H9 (cell line): ENCODE measurements at regions not wholly inside any gene's neighbourhood (a gene's known extent, or its start where the extent isn't known, plus 50 kb on each side); places are given as distances from the start of the nearest gene placed in this dataset.

ENCODE experiments used
- DNase-seq: peaks from one replicate; pipeline ENCODE4 v3.0.0-alpha.2; 2017
- H2AFZ ChIP-seq: one replicate; pipeline ENCODE4 v1.6.1; 2013; ENCODE audit warnings: mild to moderate bottlenecking, low read length, control low read depth, moderate library complexity
- H2AK5ac ChIP-seq: 2 replicates; pipeline ENCODE4 v1.6.1; 2013; ENCODE audit warnings: low read length, control low read depth, mixed read lengths; ENCODE audit not compliant: insufficient read length
- H2BK120ac ChIP-seq: one replicate; pipeline ENCODE4 v1.6.1; 2013; ENCODE audit warnings: low read depth, mild to moderate bottlenecking, low read length, control low read depth, inconsistent platforms; ENCODE audit not compliant: poor library complexity, severe bottlenecking
- H2BK12ac ChIP-seq: 2 replicates; pipeline ENCODE4 v1.6.1; 2013; ENCODE audit warnings: low read length, control low read depth, mixed read lengths, low read depth; ENCODE audit not compliant: insufficient read length
- H2BK15ac ChIP-seq: 2 replicates; pipeline ENCODE4 v1.6.1; 2013; ENCODE audit warnings: low read depth, low read length, control low read depth
- H2BK20ac ChIP-seq: one replicate; pipeline ENCODE4 v1.6.1; 2013; ENCODE audit warnings: low read depth, mild to moderate bottlenecking, low read length, control low read depth, inconsistent platforms; ENCODE audit not compliant: poor library complexity, severe bottlenecking
- H2BK5ac ChIP-seq: 2 replicates; pipeline ENCODE4 v1.6.1; 2013; ENCODE audit warnings: low read length, control low read depth, mixed read lengths; ENCODE audit not compliant: insufficient read length
- H3K14ac ChIP-seq: 2 replicates; pipeline ENCODE4 v1.6.1; 2013; ENCODE audit warnings: low read length, control low read depth; ENCODE audit not compliant: insufficient read depth
- H3K18ac ChIP-seq: 2 replicates; pipeline ENCODE4 v1.6.1; 2013; ENCODE audit warnings: low read depth, mild to moderate bottlenecking, mixed read lengths, low read length, control low read depth; ENCODE audit not compliant: insufficient read length
- H3K23ac ChIP-seq: 2 replicates; pipeline ENCODE4 v1.6.1; 2013; ENCODE audit warnings: low read length, control low read depth, mixed read lengths, low read depth; ENCODE audit not compliant: insufficient read length
- H3K23me2 ChIP-seq: 2 replicates; pipeline ENCODE4 v1.6.1; 2013; ENCODE audit warnings: low read depth, mild to moderate bottlenecking, mixed read lengths, low read length, control low read depth; ENCODE audit not compliant: insufficient read length, poor library complexity, severe bottlenecking
- H3K27ac ChIP-seq: 2 replicates; pipeline ENCODE4 v1.5.1; 2013; ENCODE audit warnings: low read length, control low read depth, mixed read lengths, low read depth; ENCODE audit not compliant: insufficient read length
- H3K27me3 ChIP-seq: 2 replicates; pipeline ENCODE4 v1.6.1; 2013; ENCODE audit warnings: low read length, control low read depth, inconsistent platforms; ENCODE audit not compliant: insufficient read depth
- H3K4ac ChIP-seq: 2 replicates; pipeline ENCODE4 v1.6.1; 2013; ENCODE audit warnings: low read depth, mild to moderate bottlenecking, control low read depth, inconsistent platforms, low read length, moderate library complexity
- H3K4me1 ChIP-seq: 2 replicates; pipeline ENCODE4 v1.6.1; 2013; ENCODE audit warnings: low read length, control low read depth, inconsistent platforms; ENCODE audit not compliant: insufficient read depth
- H3K4me2 ChIP-seq: 2 replicates; pipeline ENCODE4 v1.6.1; 2013; ENCODE audit warnings: low read length, control low read depth, mixed read lengths; ENCODE audit not compliant: insufficient read length, insufficient read depth
- H3K56ac ChIP-seq: 2 replicates; pipeline ENCODE4 v1.6.1; 2013; ENCODE audit warnings: low read depth, mild to moderate bottlenecking, mixed read lengths, low read length, control low read depth; ENCODE audit not compliant: insufficient read length
- H3K79me1 ChIP-seq: 2 replicates; pipeline ENCODE4 v1.6.1; 2013; ENCODE audit warnings: low read depth, mild to moderate bottlenecking, moderate library complexity, low read length, control low read depth, inconsistent platforms; ENCODE audit not compliant: insufficient read depth, poor library complexity, severe bottlenecking
- H3K79me2 ChIP-seq: 2 replicates; pipeline ENCODE4 v1.6.1; 2013; ENCODE audit warnings: low read length, control low read depth, inconsistent platforms; ENCODE audit not compliant: insufficient read depth
- H3K9ac ChIP-seq: 2 replicates; pipeline ENCODE4 v1.6.1; 2013; ENCODE audit warnings: low read length, control low read depth, mixed read lengths; ENCODE audit not compliant: insufficient read length; ENCODE audit errors: extremely low read depth
- H3K9me3 ChIP-seq: one replicate; pipeline ENCODE4 v1.6.1; 2013; ENCODE audit warnings: low read depth, low read length, inconsistent platforms; ENCODE audit not compliant: control insufficient read depth
- H3T11ph ChIP-seq: one replicate; pipeline ENCODE4 v1.6.1; 2013; ENCODE audit warnings: mild to moderate bottlenecking, low read length, control low read depth, inconsistent platforms
- H4K20me1 ChIP-seq: one replicate; pipeline ENCODE4 v1.6.1; 2013; ENCODE audit not compliant: control insufficient read depth, insufficient read length, insufficient read depth
- H4K5ac ChIP-seq: 2 replicates; pipeline ENCODE4 v1.6.1; 2013; ENCODE audit warnings: low read depth, mild to moderate bottlenecking, mixed read lengths, low read length, control low read depth; ENCODE audit not compliant: insufficient read length
- H4K8ac ChIP-seq: replicated peaks from 2 replicates; pipeline ENCODE4 v1.6.1; 2013; ENCODE audit warnings: low read length, control low read depth, mixed read lengths, low read depth; ENCODE audit not compliant: insufficient read length
- H4K91ac ChIP-seq: 2 replicates; pipeline ENCODE4 v1.6.1; 2013; ENCODE audit warnings: low read depth, mild to moderate bottlenecking, moderate library complexity, mixed read lengths, low read length, control low read depth; ENCODE audit not compliant: insufficient read length
- H3K27ac Mint-ChIP-seq, 3 experiments: 2 replicates in 2 of 3; 3 replicates in 1 of 3; pipeline ENCODE4 v1.8.0; 2020 to 2021; ENCODE audit warnings: mixed read lengths in 3 of 3, mild to moderate bottlenecking in 1 of 3, moderate library complexity in 1 of 3
- H3K27me3 Mint-ChIP-seq: 2 replicates; pipeline ENCODE4 v1.8.0; 2021; ENCODE audit warnings: low read depth, mild to moderate bottlenecking, moderate library complexity, mixed read lengths
- H3K36me3 Mint-ChIP-seq, 3 experiments: 2 replicates in 2 of 3; 3 replicates in 1 of 3; pipeline ENCODE4 v1.8.0; 2020 to 2021; ENCODE audit warnings: low read depth in 3 of 3, mixed read lengths in 3 of 3; ENCODE audit not compliant: insufficient read depth in 1 of 3
- H3K4me1 Mint-ChIP-seq, 2 experiments: 2 replicates each; pipeline ENCODE4 v1.8.0; 2020; ENCODE audit warnings: mixed read lengths in 2 of 2
- H3K4me3 Mint-ChIP-seq, 2 experiments: 2 replicates in 1 of 2; 3 replicates in 1 of 2; pipeline ENCODE4 v1.8.0; 2020 to 2021; ENCODE audit warnings: mild to moderate bottlenecking in 2 of 2, mixed read lengths in 2 of 2, moderate library complexity in 1 of 2
- H3K9me3 Mint-ChIP-seq, 2 experiments: 2 replicates in 1 of 2; 3 replicates in 1 of 2; pipeline ENCODE4 v1.8.0; 2020; ENCODE audit warnings: mild to moderate bottlenecking in 2 of 2, mixed read lengths in 2 of 2, moderate library complexity in 1 of 2
- WGBS: extraction: QIAGEN DNeasy Blood & Tissue Kit; methylation state at CpG from one replicate; pipeline ENCODE4 v1.1.7; 2013; ENCODE audit warnings: missing lambda C conversion rate, low lambda C conversion rate, mixed read lengths; ENCODE audit not compliant: insufficient read length; ENCODE audit errors: extremely low coverage; 5-methylcytosine and 5-hydroxymethylcytosine counted together
- TF ChIP-seq, protein P1 (sequence below): fragments of 200-600 bp; sonication (generic); conservative IDR thresholded peaks from 3 replicates; pipeline ENCODE4 v1.8.0; 2021; ENCODE audit warnings: antibody characterized with exemption, mild to moderate bottlenecking

DNA sequence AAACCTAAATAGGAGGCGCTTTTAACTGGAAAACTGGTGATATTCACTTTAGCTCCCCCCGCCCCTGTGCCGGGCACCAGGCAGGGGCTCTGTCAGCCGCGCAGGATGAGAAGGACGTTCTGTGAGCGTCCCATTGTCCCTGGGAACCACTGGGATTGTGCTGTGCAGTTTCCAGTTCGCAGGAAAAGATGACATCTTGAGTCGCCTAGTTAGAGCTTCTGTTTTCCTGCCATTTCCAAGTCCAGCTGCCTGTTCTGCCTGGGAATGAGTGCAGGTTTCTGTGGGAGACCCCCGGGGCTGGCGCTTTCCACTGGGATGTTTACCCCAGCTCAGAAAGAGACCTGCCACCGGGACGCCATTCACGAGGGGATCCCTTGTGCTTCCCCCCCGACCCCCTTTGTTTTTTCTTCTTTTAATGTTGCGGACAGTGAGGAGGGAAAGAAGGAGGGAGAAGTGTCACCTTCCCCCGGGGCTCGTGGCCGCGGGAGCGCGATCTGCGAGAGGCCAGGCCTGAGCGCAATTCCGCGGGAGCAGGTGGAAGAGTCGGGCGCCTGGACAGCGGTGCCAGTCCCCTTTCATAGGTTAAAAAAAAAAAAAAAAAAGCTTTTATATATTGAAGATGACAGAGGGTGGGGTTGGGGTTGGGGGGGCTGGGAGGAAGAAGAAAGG lies 121.5 kb downstream of the RMI1 start:
- Histone ChIP-seq H4K5ac (no peak overlapping the region), H3K79me2 (no peaks in the 10 kb centered on the region), H3K56ac (no peak overlapping the region), H3K27me3 (peaks cover 3% of the 10 kb centered on the region; the same call in 1 of the 2 replicates), H2BK120ac (no peak overlapping the region), H3K18ac (no peak overlapping the region), H2AFZ (no peak overlapping the region), H3K4me2 (peak overlapping the region; percentile 62), H4K91ac (no peak overlapping the region), H2BK12ac (no peak overlapping the region), H3K9me3 (no peaks in the 10 kb centered on the region), H3K14ac (no peak overlapping the region), H3K4ac (no peak overlapping the region), H3K4me1 (no peaks in the 10 kb centered on the region), H2BK20ac (no peak overlapping the region), H2AK5ac (no peak overlapping the region), H2BK5ac (no peak overlapping the region), H3K79me1 (no peaks in the 10 kb centered on the region), H3K23ac (no peak overlapping the region), H4K8ac (no peak overlapping the region), H3K9ac (no peak overlapping the region), H3T11ph (no peak overlapping the region), H3K27ac (no peak overlapping the region), H2BK15ac (no peak overlapping the region), H3K23me2 (no peaks in the 10 kb centered on the region), H4K20me1 (no peaks in the 10 kb centered on the region)
- Mint-ChIP-seq H3K27me3 (peaks cover 46% of the 10 kb centered on the region), H3K4me1 (peaks cover 3 to 8% of the 10 kb centered on the region in 2 experiments; a peak in 2 of 4 replicates), H3K9me3 (no peaks in the 10 kb centered on the region; a peak in 1 of 5 replicates), H3K27ac (no peak overlapping the region), H3K4me3 (peak overlapping the region; percentile 54 to 78), H3K36me3 (no peaks in the 10 kb centered on the region)
- no peak for DNase-seq
- TF ChIP-seq, protein P1, sequence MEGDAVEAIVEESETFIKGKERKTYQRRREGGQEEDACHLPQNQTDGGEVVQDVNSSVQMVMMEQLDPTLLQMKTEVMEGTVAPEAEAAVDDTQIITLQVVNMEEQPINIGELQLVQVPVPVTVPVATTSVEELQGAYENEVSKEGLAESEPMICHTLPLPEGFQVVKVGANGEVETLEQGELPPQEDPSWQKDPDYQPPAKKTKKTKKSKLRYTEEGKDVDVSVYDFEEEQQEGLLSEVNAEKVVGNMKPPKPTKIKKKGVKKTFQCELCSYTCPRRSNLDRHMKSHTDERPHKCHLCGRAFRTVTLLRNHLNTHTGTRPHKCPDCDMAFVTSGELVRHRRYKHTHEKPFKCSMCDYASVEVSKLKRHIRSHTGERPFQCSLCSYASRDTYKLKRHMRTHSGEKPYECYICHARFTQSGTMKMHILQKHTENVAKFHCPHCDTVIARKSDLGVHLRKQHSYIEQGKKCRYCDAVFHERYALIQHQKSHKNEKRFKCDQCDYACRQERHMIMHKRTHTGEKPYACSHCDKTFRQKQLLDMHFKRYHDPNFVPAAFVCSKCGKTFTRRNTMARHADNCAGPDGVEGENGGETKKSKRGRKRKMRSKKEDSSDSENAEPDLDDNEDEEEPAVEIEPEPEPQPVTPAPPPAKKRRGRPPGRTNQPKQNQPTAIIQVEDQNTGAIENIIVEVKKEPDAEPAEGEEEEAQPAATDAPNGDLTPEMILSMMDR: no peak
- WGBS: no CpG with 5 or more reads among the region's 29 CpGs
